Skeletal muscle satellite cell (primary cell): ENCODE measurements at regions not wholly inside any gene's neighbourhood (a gene's known extent, or its start where the extent isn't known, plus 50 kb on each side); places are given as distances from the start of the nearest gene placed in this dataset.
"Not testable (repeated sequence)": the region's sequence is repeated elsewhere in the genome, so short reads cannot be mapped to it uniquely, and the experiment has no call there.

Experiments used
- H3K27me3 ChIP-seq: 2 replicates; pipeline ENCODE4 v1.7.0; 2013; ENCODE audit warnings: low read length; ENCODE audit not compliant: control insufficient read depth, insufficient read depth
- H3K36me3 ChIP-seq: 2 replicates; pipeline ENCODE4 v1.7.0; 2013; ENCODE audit warnings: mild to moderate bottlenecking, control low read depth, low read length; ENCODE audit not compliant: insufficient read depth
- H3K4me1 ChIP-seq: 2 replicates; pipeline ENCODE4 v1.7.0; 2013; ENCODE audit warnings: low read length; ENCODE audit not compliant: control insufficient read depth, insufficient read depth
- H3K4me2 ChIP-seq: 2 replicates; pipeline ENCODE4 v1.7.0; 2013; ENCODE audit warnings: mild to moderate bottlenecking, low read length
- H3K4me3 ChIP-seq: 2 replicates; pipeline ENCODE4 v1.7.0; 2013; ENCODE audit warnings: low read length
- H3K9ac ChIP-seq: 2 replicates; pipeline ENCODE4 v1.7.0; 2013; ENCODE audit warnings: mild to moderate bottlenecking, low read depth, low read length, moderate library complexity
- H3K9me3 ChIP-seq: replicated peaks from 2 replicates; pipeline ENCODE4 v1.7.0; 2013; ENCODE audit warnings: mild to moderate bottlenecking, control low read depth, low read length

DNA sequence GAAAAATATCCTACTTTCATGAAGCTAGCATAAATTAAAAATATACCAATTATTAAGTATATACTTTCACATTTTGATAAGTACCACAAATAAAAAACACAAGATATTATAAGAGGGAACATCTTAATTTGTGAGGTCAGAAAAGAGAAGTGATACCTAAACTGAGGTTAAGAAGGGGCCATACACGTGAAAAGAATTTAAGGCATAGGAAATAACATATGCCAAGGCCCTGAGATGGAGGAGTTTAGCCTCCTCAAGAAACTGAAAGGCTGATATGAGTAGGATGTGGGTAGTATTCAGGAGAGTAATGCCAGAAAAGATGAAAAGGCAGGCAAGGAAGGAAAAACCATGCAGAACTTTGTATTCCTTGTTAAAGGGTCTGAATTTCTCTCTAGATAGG is 116.6 kb upstream of the HTR1E start:
- Histone ChIP-seq H3K4me3 (no peak overlapping the region), H3K27me3 (no peaks in the 10 kb centered on the region), H3K9ac (no peak overlapping the region), H3K4me1 (no peaks in the 10 kb centered on the region), H3K9me3 (peaks cover 4% of the 10 kb centered on the region), H3K36me3 (no peaks in the 10 kb centered on the region), H3K4me2 (no peak overlapping the region)

DNA sequence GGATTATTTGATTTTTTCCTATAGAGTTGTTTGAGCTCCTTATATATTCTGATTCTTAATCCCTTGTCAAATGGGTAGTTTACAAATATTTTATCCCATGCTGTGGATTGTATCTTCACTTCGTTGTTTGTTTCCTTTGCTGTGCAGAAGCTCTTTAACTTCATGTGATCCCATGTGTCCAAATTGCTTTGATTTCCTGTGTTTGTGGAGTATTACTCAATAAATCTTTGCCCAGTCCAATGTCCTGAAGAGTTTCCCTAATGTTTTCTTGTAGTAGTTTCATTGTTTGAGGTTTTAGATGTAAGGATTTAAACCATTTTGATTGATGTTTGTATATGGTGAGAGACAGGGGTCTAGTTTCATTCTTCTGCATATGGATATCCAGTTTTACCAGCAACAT is 143.7 kb upstream of the HTR1E start:
- H3K4me2 ChIP-seq = no peak overlapping the region
- no peak overlapping the region for H3K9ac ChIP-seq
- no peaks in the 10 kb centered on the region for H3K4me1 ChIP-seq
- no peak overlapping the region for H3K4me3 ChIP-seq
- H3K27me3 ChIP-seq = no peaks in the 10 kb centered on the region
- no peaks in the 10 kb centered on the region for H3K36me3 ChIP-seq
- no peaks in the 10 kb centered on the region for H3K9me3 ChIP-seq

DNA sequence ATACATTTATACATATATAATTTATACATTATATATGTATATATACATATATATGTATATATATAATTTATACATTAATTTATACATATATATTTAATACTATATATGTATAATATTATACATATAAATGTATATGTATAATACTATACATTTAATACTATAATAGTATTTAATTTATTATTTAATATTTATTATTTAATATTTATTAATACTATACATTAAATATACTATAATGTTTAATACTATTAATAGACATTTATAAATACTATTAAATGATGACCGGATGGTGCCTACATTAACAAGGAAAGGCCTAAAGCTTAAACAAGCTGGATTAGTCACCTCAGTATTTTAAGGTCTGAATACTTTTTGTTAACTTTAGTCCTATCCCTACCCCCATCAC is 145.9 kb upstream of the HTR1E start:
- Histone ChIP-seq H3K4me1 (no peaks in the 10 kb centered on the region), H3K9me3 (peaks cover 4% of the 10 kb centered on the region), H3K9ac (no peak overlapping the region), H3K4me2 (no peak overlapping the region), H3K4me3 (no peak overlapping the region), H3K36me3 (no peaks in the 10 kb centered on the region), H3K27me3 (no peaks in the 10 kb centered on the region)

DNA sequence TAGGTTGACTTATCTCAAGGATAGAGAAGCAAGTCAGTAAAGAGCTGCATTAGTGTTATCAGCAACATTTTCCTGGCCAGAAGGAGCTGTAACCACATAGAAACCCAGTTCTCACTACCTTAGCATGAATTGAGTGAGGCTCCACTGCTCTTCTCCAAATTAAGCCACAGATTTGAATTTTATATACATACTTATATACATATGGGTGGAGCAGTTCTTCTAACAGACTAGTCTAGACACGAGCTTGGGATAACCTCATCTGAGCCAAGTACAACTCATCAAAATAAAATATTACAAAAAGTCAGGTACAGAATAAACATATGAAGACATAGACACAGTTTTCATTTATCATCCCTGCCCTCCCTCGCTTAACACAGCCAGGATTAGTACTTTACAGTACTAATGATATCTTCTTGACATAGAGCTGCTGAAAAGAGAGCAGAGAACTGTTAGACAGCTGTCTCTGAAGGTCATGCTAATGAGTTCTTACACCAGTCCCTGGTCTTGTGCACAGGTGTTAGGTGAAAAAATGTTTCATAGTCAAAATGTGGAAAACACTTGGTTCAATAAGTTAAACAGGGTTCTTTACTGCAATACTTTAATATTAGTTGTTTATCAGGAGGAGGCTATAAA is 147.4 kb upstream of the HTR1E start:
- H3K4me3 ChIP-seq = no peak overlapping the region
- no peaks in the 10 kb centered on the region for H3K36me3 ChIP-seq
- H3K4me2 ChIP-seq = no peak overlapping the region
- H3K27me3 ChIP-seq = no peaks in the 10 kb centered on the region
- no peak overlapping the region for H3K9ac ChIP-seq
- no peaks in the 10 kb centered on the region for H3K4me1 ChIP-seq
- H3K9me3 ChIP-seq = peaks cover 4% of the 10 kb centered on the region

DNA sequence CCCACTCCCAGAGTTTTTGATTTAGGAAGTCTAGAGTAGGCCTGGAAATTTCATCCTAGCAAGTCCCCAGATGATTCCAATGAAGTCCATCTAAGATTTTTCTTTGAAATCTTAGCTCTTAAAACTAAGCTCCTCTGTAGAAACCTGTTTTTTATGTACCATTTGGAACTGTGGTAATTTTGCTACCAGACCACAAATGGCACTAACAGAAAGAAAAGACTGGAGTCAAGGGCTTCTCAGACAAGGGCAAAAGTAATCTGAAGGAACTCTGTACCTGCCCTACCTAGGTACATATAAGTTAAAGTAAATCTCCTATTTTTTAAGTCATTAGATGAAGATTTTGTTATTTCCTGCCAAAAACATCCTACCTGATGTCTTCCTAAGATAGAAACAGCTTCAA is 155.0 kb upstream of the HTR1E start:
- H3K36me3 ChIP-seq = no peaks in the 10 kb centered on the region
- H3K4me2 ChIP-seq = no peak overlapping the region
- H3K27me3 ChIP-seq = no peaks in the 10 kb centered on the region
- no peak overlapping the region for H3K9ac ChIP-seq
- no peaks in the 10 kb centered on the region for H3K9me3 ChIP-seq
- no peak overlapping the region for H3K4me3 ChIP-seq
- no peaks in the 10 kb centered on the region for H3K4me1 ChIP-seq

DNA sequence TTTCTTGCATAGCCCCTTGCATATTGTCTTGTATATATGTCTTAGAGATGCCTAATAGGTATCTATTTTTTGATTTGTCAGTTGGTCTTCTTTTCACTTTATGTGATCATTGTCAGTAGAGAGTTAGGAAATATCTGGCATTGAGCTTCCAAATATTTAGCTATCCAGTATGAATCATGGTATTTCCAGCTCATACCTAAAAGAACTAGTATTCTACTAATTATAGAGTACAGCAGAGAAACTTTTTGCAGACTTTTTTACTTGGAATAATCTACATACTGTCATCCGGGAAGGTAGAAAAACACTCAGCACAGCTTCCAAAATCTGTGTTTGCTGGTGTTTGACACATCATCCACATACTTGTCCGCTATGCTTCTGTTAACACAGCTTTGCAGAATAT is 156.4 kb upstream of the HTR1E start:
- Histone ChIP-seq H3K4me3 (no peak overlapping the region), H3K4me1 (no peaks in the 10 kb centered on the region), H3K27me3 (no peaks in the 10 kb centered on the region), H3K4me2 (no peak overlapping the region), H3K9me3 (no peaks in the 10 kb centered on the region), H3K36me3 (no peaks in the 10 kb centered on the region), H3K9ac (no peak overlapping the region)

DNA sequence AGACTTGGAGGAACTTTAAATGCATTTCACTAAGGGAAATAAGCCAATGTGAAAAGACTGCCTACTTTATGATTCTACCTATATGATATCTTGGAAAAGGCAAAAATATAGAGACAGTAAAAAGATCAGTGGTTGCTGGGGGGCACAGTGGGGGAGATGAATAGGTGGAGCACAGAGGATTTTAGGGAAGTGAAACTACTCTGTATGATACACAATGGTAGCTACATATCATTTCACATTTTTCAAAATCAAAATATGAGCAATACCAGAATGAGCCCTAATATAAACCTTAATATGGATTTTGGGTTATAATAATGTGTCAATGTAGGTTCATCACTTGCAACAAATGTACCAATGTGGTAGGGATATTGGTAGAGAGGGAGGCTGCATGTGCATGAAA is 161.4 kb upstream of the HTR1E start:
- H3K4me2 ChIP-seq = no peak overlapping the region
- no peaks in the 10 kb centered on the region for H3K27me3 ChIP-seq
- no peak overlapping the region for H3K9ac ChIP-seq
- H3K4me3 ChIP-seq = no peak overlapping the region
- H3K36me3 ChIP-seq = no peaks in the 10 kb centered on the region
- H3K9me3 ChIP-seq = no peaks in the 10 kb centered on the region
- no peaks in the 10 kb centered on the region for H3K4me1 ChIP-seq

DNA sequence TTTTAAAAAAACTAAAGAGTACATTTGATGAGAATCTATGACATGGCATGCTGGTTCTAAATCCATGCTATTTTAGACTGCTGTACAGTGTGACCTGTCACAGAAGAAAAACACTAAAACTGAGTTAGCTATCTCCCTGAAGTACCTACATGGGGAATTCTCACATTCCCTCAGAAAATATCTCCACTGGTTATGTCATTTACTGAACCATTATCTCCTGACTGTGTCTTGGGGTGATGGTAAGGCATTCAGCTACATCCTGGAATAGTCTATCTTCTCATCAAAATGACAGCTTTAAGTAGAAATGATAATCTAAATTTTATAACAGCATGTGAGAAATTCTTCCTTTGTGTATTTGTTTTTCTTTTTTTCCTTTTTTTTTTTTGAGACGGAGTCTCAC is 172.1 kb upstream of the HTR1E start:
- H3K9me3 ChIP-seq = no peaks in the 10 kb centered on the region
- no peaks in the 10 kb centered on the region for H3K36me3 ChIP-seq
- no peak overlapping the region for H3K4me2 ChIP-seq
- no peak overlapping the region for H3K4me3 ChIP-seq
- H3K4me1 ChIP-seq = no peaks in the 10 kb centered on the region
- H3K27me3 ChIP-seq = no peaks in the 10 kb centered on the region
- H3K9ac ChIP-seq = no peak overlapping the region

DNA sequence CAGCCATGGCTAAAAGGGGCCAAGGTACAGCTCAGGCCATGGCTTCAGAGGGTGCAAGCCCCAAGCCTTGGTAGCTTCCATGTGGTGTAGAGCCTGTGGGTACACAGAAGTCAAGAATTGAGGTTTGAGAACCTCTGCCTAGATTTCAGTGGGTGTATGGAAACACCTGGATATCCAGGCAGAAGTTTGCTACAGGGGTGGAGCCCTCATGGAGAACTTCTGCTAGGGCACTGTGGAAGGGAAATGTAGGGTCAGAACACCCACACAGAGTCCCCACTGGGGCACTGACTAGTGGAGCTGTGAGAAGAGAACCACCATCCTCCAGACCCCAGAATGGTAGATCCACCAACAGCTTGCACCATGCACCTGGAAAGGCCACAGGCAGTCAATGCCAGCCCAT is 177.4 kb upstream of the HTR1E start:
- not testable (repeated sequence) for H3K9ac ChIP-seq, H3K4me3 ChIP-seq, H3K4me2 ChIP-seq, H3K4me1 ChIP-seq, H3K27me3 ChIP-seq, H3K36me3 ChIP-seq, H3K9me3 ChIP-seq

DNA sequence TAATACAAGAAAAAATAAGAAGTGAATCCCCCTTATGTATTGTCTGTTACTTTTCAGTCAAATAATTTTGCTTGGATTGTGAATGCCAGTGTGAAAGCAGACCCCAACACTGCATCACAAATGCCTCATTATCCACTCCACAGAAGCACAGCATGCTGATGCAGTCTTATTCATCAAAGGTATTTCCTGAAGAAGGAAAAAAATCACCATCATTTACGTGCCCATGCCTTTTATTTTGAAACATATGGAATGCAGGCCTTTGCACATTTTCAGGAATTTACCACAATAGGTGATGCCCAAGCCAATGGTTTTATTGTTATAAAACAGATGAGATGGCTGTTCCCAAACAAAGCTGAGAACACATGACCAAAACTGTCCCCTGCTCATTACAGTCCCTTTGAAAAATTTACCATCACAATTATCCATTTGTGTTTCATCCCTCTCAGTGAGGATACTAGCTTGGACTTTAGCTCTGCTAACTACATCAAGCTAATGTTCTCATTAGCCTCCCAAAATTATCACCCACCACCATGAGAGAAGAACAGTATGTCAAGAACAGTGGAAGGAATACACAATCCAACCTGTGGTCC is 180.6 kb upstream of the HTR1E start:
- no peak overlapping the region for H3K4me2 ChIP-seq
- no peaks in the 10 kb centered on the region for H3K36me3 ChIP-seq
- H3K9me3 ChIP-seq = no peaks in the 10 kb centered on the region
- no peak overlapping the region for H3K4me3 ChIP-seq
- no peaks in the 10 kb centered on the region for H3K27me3 ChIP-seq
- H3K9ac ChIP-seq = no peak overlapping the region
- no peaks in the 10 kb centered on the region for H3K4me1 ChIP-seq

DNA sequence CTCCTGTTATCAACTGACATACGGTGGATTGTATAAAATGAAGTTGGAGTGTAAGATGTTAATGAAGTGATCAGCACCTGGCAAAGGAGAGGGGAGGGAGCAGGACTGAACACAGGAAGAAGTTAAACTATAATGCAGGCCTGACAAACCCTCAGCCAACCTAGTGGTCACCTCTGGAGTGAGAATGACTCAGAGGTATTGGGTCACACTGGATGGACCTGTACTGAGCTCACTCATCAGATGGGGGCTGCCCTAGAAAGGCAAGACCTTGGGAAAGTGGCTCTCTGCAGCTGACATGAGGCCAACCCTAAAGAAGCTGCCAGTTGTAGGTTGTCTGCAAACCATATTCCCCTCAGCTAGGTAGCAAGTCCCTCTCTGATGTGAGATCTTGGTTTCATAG is 193.3 kb upstream of the HTR1E start:
- H3K4me1 ChIP-seq = no peaks in the 10 kb centered on the region
- peaks cover 7% of the 10 kb centered on the region for H3K9me3 ChIP-seq

DNA sequence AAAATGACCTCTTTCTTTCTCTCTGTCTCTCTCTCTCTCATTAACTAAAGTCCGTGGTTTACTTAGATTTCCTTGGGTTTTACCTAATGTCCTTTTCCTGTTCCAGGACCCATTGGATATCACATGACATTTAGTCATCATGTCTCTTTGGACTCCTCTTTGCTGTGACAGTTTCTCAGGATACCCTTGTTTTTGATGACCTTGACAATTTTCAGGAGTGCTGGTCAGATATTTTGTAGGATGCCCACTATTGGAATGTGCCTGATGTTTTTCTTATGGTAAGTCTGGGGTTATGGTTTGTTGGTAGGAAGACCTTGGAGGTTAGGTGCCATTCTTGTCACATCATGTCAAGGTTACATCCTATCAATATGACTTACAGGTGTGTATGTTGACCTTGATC is 199.2 kb upstream of the HTR1E start:
- Histone ChIP-seq H3K4me2 (no peak overlapping the region), H3K9ac (no peak overlapping the region), H3K4me3 (no peak overlapping the region), H3K27me3 (no peaks in the 10 kb centered on the region), H3K36me3 (no peaks in the 10 kb centered on the region), H3K4me1 (no peaks in the 10 kb centered on the region), H3K9me3 (peaks cover 4% of the 10 kb centered on the region)

More for the DNA sequence above, 193.3 kb upstream of the HTR1E start:
- no peaks in the 10 kb centered on the region for H3K27me3 ChIP-seq
- no peak overlapping the region for H3K9ac ChIP-seq
- no peak overlapping the region for H3K4me2 ChIP-seq
- no peaks in the 10 kb centered on the region for H3K36me3 ChIP-seq
- no peak overlapping the region for H3K4me3 ChIP-seq
